SK-N-SH treated with all-trans-retinoic acid at 6 μM for 48 hours (cell line): ENCODE measurements at regions not wholly inside any gene's neighbourhood (a gene's known extent, or its start where the extent isn't known, plus 50 kb on each side); places are given as distances from the start of the nearest gene placed in this dataset.

Source experiments
- ATAC-seq: fragments of 200-7000 bp; cut with Tn5 transposase; 3 replicates; pipeline ENCODE4 v1.9.1; 2020; ENCODE audit warnings: mild to moderate bottlenecking, moderate library complexity
- BACH2 ChIP-seq: fragments of 250-450 bp; sonication (Bioruptor Pico); IDR thresholded peaks from 2 replicates; pipeline ENCODE4 v1.9.0; 2021; ENCODE audit warnings: mild to moderate bottlenecking, borderline replicate concordance
- CSDC2 ChIP-seq: fragments of 250-450 bp; sonication (Bioruptor Pico); IDR thresholded peaks from 2 replicates; pipeline ENCODE4 v1.5.0; 2020; ENCODE audit warnings: mild to moderate bottlenecking, moderate library complexity
- CSRNP3 ChIP-seq: fragments of 250-450 bp; sonication (Bioruptor Pico); IDR thresholded peaks from 2 replicates; pipeline ENCODE4 v1.5.1; 2021; ENCODE audit warnings: mild to moderate bottlenecking, moderate library complexity
- ESRRG ChIP-seq: fragments of 250-450 bp; sonication (Bioruptor Pico); IDR thresholded peaks from 2 replicates; pipeline ENCODE4 v1.6.1; 2021; ENCODE audit warnings: mild to moderate bottlenecking
- GLIS3 ChIP-seq: fragments of 250-450 bp; sonication (Bioruptor Pico); IDR thresholded peaks from 2 replicates; pipeline ENCODE4 v1.5.0; 2020; ENCODE audit warnings: mild to moderate bottlenecking, moderate library complexity
- ISL1 ChIP-seq: fragments of 250-450 bp; sonication (Bioruptor Pico); IDR thresholded peaks from 2 replicates; pipeline ENCODE4 v2.1.2; 2022; ENCODE audit warnings: mild to moderate bottlenecking, moderate library complexity
- OSR1 ChIP-seq: fragments of 250-450 bp; sonication (Bioruptor Pico); IDR thresholded peaks from 2 replicates; pipeline ENCODE4 v1.8.0; 2022; ENCODE audit warnings: moderate library complexity, mild to moderate bottlenecking, inconsistent platforms
- PPARA ChIP-seq: fragments of 250-450 bp; sonication (Bioruptor Pico); IDR thresholded peaks from 2 replicates; pipeline ENCODE4 v1.5.0; 2020; ENCODE audit warnings: mild to moderate bottlenecking, borderline replicate concordance
- RARB ChIP-seq: fragments of 250-450 bp; sonication (Bioruptor Pico); IDR thresholded peaks from 2 replicates; pipeline ENCODE4 v1.8.0; 2021; ENCODE audit warnings: mild to moderate bottlenecking, moderate library complexity
- TCF4 ChIP-seq: fragments of 250-450 bp; sonication (Bioruptor Pico); IDR thresholded peaks from 2 replicates; pipeline ENCODE4 v1.8.0; 2021; ENCODE audit warnings: mild to moderate bottlenecking, moderate library complexity, borderline replicate concordance
- TOX ChIP-seq: fragments of 250-450 bp; sonication (Bioruptor Pico); IDR thresholded peaks from 2 replicates; pipeline ENCODE4 v1.8.0; 2021; ENCODE audit warnings: mild to moderate bottlenecking, moderate library complexity, borderline replicate concordance
- ZC3H10 ChIP-seq: fragments of 250-450 bp; sonication (Bioruptor Pico); IDR thresholded peaks from 2 replicates; pipeline ENCODE4 v1.5.1; 2021; ENCODE audit warnings: mild to moderate bottlenecking, moderate library complexity
- ZFP3 ChIP-seq: fragments of 250-450 bp; sonication (Bioruptor Pico); IDR thresholded peaks from 2 replicates; pipeline ENCODE4 v1.5.0; 2020; ENCODE audit warnings: mild to moderate bottlenecking, moderate library complexity
- ZFP30 ChIP-seq: fragments of 450-650 bp; formaldehyde crosslinking; IDR thresholded peaks from 2 replicates; pipeline ENCODE4 v1.5.0; 2022; ENCODE audit warnings: mild to moderate bottlenecking, moderate library complexity
- ZNF565 ChIP-seq: fragments of 450-650 bp; formaldehyde crosslinking; conservative IDR thresholded peaks from 2 replicates; pipeline ENCODE4 v1.5.0; 2020; ENCODE audit warnings: low read depth, mild to moderate bottlenecking, moderate library complexity
- ZNF70 ChIP-seq: fragments of 450-650 bp; formaldehyde crosslinking; IDR thresholded peaks from 2 replicates; pipeline ENCODE4 v1.5.0; 2020; ENCODE audit warnings: mild to moderate bottlenecking, moderate library complexity
- ZNF8 ChIP-seq: fragments of 450-650 bp; formaldehyde crosslinking; IDR thresholded peaks from 2 replicates; pipeline ENCODE4 v1.5.0; 2020; ENCODE audit warnings: mild to moderate bottlenecking, moderate library complexity
- TF ChIP-seq, protein P1 (sequence below): fragments of 250-450 bp; sonication (Bioruptor Pico); IDR thresholded peaks from 2 replicates; pipeline ENCODE4 v1.8.0; 2020; ENCODE audit warnings: mild to moderate bottlenecking, moderate library complexity, borderline replicate concordance
- TF ChIP-seq, protein P2 (sequence below): fragments of 250-450 bp; sonication (Bioruptor Pico); IDR thresholded peaks from 2 replicates; pipeline ENCODE4 v1.5.1; 2020; ENCODE audit warnings: low read depth, mild to moderate bottlenecking, moderate library complexity
- TF ChIP-seq, protein P3 (sequence below): fragments of 250-450 bp; sonication (Bioruptor Pico); IDR thresholded peaks from 2 replicates; pipeline ENCODE4 v1.8.0; 2021; ENCODE audit warnings: low read depth, mild to moderate bottlenecking, moderate library complexity, borderline replicate concordance

GRCh38 chr12:131491155-131491554 is 219.7 kb upstream of the SFSWAP start:
- TF ChIP-seq ZFP3: no peak
- TF ChIP-seq, protein P1, sequence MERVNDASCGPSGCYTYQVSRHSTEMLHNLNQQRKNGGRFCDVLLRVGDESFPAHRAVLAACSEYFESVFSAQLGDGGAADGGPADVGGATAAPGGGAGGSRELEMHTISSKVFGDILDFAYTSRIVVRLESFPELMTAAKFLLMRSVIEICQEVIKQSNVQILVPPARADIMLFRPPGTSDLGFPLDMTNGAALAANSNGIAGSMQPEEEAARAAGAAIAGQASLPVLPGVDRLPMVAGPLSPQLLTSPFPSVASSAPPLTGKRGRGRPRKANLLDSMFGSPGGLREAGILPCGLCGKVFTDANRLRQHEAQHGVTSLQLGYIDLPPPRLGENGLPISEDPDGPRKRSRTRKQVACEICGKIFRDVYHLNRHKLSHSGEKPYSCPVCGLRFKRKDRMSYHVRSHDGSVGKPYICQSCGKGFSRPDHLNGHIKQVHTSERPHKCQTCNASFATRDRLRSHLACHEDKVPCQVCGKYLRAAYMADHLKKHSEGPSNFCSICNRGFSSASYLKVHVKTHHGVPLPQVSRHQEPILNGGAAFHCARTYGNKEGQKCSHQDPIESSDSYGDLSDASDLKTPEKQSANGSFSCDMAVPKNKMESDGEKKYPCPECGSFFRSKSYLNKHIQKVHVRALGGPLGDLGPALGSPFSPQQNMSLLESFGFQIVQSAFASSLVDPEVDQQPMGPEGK (CRISPR knock-in tag): no peak
- TF ChIP-seq, protein P2, sequence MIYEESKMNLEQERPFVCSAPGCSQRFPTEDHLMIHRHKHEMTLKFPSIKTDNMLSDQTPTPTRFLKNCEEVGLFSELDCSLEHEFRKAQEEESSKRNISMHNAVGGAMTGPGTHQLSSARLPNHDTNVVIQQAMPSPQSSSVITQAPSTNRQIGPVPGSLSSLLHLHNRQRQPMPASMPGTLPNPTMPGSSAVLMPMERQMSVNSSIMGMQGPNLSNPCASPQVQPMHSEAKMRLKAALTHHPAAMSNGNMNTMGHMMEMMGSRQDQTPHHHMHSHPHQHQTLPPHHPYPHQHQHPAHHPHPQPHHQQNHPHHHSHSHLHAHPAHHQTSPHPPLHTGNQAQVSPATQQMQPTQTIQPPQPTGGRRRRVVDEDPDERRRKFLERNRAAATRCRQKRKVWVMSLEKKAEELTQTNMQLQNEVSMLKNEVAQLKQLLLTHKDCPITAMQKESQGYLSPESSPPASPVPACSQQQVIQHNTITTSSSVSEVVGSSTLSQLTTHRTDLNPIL (CRISPR knock-in tag): no peak
- TF ChIP-seq ZC3H10: no peak
- no peak for TF ChIP-seq BACH2 (CRISPR knock-in tag)
- no peak for TF ChIP-seq RARB (CRISPR knock-in tag)
- TF ChIP-seq OSR1 (CRISPR knock-in tag): no peak
- TF ChIP-seq PPARA (CRISPR knock-in tag): no peak
- TF ChIP-seq TOX (CRISPR knock-in tag): no peak
- TF ChIP-seq TCF4 (CRISPR knock-in tag): no peak
- no peak for TF ChIP-seq GLIS3
- TF ChIP-seq, protein P3, sequence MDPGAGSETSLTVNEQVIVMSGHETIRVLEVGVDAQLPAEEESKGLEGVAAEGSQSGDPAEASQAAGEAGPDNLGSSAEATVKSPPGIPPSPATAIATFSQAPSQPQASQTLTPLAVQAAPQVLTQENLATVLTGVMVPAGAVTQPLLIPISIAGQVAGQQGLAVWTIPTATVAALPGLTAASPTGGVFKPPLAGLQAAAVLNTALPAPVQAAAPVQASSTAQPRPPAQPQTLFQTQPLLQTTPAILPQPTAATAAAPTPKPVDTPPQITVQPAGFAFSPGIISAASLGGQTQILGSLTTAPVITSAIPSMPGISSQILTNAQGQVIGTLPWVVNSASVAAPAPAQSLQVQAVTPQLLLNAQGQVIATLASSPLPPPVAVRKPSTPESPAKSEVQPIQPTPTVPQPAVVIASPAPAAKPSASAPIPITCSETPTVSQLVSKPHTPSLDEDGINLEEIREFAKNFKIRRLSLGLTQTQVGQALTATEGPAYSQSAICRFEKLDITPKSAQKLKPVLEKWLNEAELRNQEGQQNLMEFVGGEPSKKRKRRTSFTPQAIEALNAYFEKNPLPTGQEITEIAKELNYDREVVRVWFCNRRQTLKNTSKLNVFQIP: no peak
- no peak for TF ChIP-seq CSRNP3 (CRISPR knock-in tag)
- TF ChIP-seq ZNF565 (CRISPR knock-in tag): no peak
- no peak for ATAC-seq

DNA sequence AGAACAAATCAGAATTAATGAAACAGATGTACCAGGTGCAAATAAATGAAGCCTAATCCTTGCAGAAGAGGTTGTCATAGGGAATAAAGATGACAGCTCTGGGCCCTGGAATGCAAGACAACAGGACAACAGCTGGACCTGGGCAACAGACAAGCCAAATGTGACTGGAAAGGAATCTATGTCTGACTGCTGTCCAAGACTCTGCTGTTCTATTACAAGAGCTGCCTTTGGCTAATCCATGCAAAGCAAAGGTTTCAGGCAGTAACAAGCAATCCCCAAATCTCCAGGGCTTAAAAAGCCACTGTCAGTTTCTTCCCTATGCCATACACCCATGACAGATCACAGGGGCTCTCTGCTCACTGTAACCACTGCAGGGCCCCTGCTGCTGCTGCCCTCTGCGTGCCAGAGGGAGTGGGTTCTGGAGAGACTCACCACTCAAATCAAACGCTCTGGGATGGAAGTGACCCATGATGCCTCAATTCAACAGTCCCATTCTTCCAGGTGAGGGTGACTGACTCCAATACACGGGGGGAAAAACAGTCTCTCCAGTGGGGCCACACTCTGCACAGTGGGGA is 218.9 kb upstream of the SFSWAP start:
- TF ChIP-seq OSR1 (CRISPR knock-in tag): no peak
- TF ChIP-seq, protein P3: no peak
- no peak for TF ChIP-seq BACH2 (CRISPR knock-in tag)
- ATAC-seq: no peak

GRCh38 chr12:131493068-131493826 is 217.6 kb upstream of the SFSWAP start:
- no peak for TF ChIP-seq ISL1 (CRISPR knock-in tag)
- no peak for TF ChIP-seq ZFP30 (CRISPR knock-in tag)
- no peak for TF ChIP-seq BACH2 (CRISPR knock-in tag)
- no peak for TF ChIP-seq CSDC2 (CRISPR knock-in tag)
- TF ChIP-seq CSRNP3 (CRISPR knock-in tag): no peak
- no peak for TF ChIP-seq PPARA (CRISPR knock-in tag)
- no peak for TF ChIP-seq RARB (CRISPR knock-in tag)
- TF ChIP-seq ZNF70 (CRISPR knock-in tag): no peak
- TF ChIP-seq ESRRG: no peak
- TF ChIP-seq ZNF8 (CRISPR knock-in tag): no peak
- TF ChIP-seq TOX (CRISPR knock-in tag): no peak
- no peak for ATAC-seq
